Hepatocyte (in vitro differentiated cells): ENCODE measurements at regions not wholly inside any gene's neighbourhood (a gene's known extent, or its start where the extent isn't known, plus 50 kb on each side); places are given as distances from the start of the nearest gene placed in this dataset.

Source experiments
- DNase-seq: peaks from one replicate; pipeline ENCODE4 v3.0.0-alpha.2; 2016; ENCODE audit warnings: low spot score
- H2AFZ ChIP-seq: fragments of 200-600 bp; sonication (generic); 2 replicates; pipeline ENCODE4 v1.6.0; 2016; ENCODE audit warnings: antibody characterized with exemption, mild to moderate bottlenecking
- H3K27ac ChIP-seq: fragments of 200-600 bp; sonication (generic); 2 replicates; pipeline ENCODE4 v1.5.1; 2016; ENCODE audit warnings: mild to moderate bottlenecking
- H3K27me3 ChIP-seq: fragments of 200-600 bp; sonication (generic); 2 replicates; pipeline ENCODE4 v1.6.1; 2016
- H3K36me3 ChIP-seq: fragments of 200-600 bp; sonication (generic); replicated peaks from 2 replicates; pipeline ENCODE4 v1.5.1; 2016; ENCODE audit warnings: low read depth; ENCODE audit not compliant: insufficient read depth
- H3K4me1 ChIP-seq: fragments of 200-600 bp; sonication (generic); 2 replicates; pipeline ENCODE4 v1.5.1; 2016; ENCODE audit warnings: mild to moderate bottlenecking, moderate library complexity; ENCODE audit not compliant: insufficient read depth
- H3K4me2 ChIP-seq: fragments of 200-600 bp; sonication (generic); 2 replicates; pipeline ENCODE4 v1.6.0; 2016
- H3K4me3 ChIP-seq: fragments of 200-600 bp; sonication (generic); 2 replicates; pipeline ENCODE4 v1.5.1; 2016; ENCODE audit warnings: mild to moderate bottlenecking
- H3K79me2 ChIP-seq: fragments of 200-600 bp; sonication (generic); 2 replicates; pipeline ENCODE4 v1.6.0; 2017; ENCODE audit warnings: mild to moderate bottlenecking
- H3K9me2 ChIP-seq: fragments of 200-600 bp; sonication (generic); replicated peaks from 2 replicates; pipeline ENCODE4 v1.6.0; 2017; ENCODE audit warnings: mild to moderate bottlenecking; ENCODE audit not compliant: insufficient read depth
- H3K9me3 ChIP-seq: fragments of 200-600 bp; sonication (generic); 2 replicates; pipeline ENCODE4 v1.5.1; 2016; ENCODE audit warnings: low read depth, mild to moderate bottlenecking
- H4K20me1 ChIP-seq: fragments of 200-600 bp; sonication (generic); 2 replicates; pipeline ENCODE4 v1.6.0; 2016; ENCODE audit warnings: mild to moderate bottlenecking; ENCODE audit not compliant: insufficient read depth, poor library complexity, severe bottlenecking
- CTCF ChIP-seq: fragments of 200-600 bp; sonication (generic); IDR thresholded peaks from 2 replicates; pipeline ENCODE4 v1.5.1; 2016; ENCODE audit warnings: antibody characterized with exemption, mild to moderate bottlenecking; ENCODE audit not compliant: poor library complexity
- EZH2 ChIP-seq: fragments of 200-600 bp; sonication (generic); IDR thresholded peaks from 2 replicates; pipeline ENCODE4 v1.6.1; 2016; ENCODE audit warnings: antibody characterized with exemption, mild to moderate bottlenecking, borderline replicate concordance
- EZH2phosphoT487 ChIP-seq: fragments of 200-600 bp; sonication (generic); IDR thresholded peaks from one replicate; pipeline ENCODE4 v1.6.1; 2018; ENCODE audit warnings: antibody characterized with exemption, mild to moderate bottlenecking, low read depth, moderate library complexity; ENCODE audit not compliant: unreplicated experiment, severe bottlenecking
- WGBS: methylation state at CpG from one replicate; pipeline ENCODE4 v1.1.6; 2016; ENCODE audit warnings: low lambda C conversion rate; ENCODE audit errors: missing lambda C conversion rate; 5-methylcytosine and 5-hydroxymethylcytosine counted together

GRCh38 chr6:134456226-134456625 is 138.3 kb upstream of the SGK1 start:
- WGBS = 80% methylated on average over 2 of the region's 2 CpGs
- no peaks in the 10 kb centered on the region for H3K4me1 ChIP-seq
- no peak overlapping the region for H3K27ac ChIP-seq
- H3K9me2 ChIP-seq = no peaks in the 10 kb centered on the region
- no peak overlapping the region for H2AFZ ChIP-seq
- no peak for TF ChIP-seq CTCF
- TF ChIP-seq EZH2 = no peak
- TF ChIP-seq EZH2phosphoT487 = no peak
- H3K79me2 ChIP-seq = no peaks in the 10 kb centered on the region
- no peaks in the 10 kb centered on the region for H3K36me3 ChIP-seq
- no peak overlapping the region for H3K4me3 ChIP-seq
- H3K27me3 ChIP-seq = no peaks in the 10 kb centered on the region
- no peaks in the 10 kb centered on the region for H3K9me3 ChIP-seq
- no peak for DNase-seq
- H3K4me2 ChIP-seq = no peak overlapping the region
- no peaks in the 10 kb centered on the region for H4K20me1 ChIP-seq

DNA sequence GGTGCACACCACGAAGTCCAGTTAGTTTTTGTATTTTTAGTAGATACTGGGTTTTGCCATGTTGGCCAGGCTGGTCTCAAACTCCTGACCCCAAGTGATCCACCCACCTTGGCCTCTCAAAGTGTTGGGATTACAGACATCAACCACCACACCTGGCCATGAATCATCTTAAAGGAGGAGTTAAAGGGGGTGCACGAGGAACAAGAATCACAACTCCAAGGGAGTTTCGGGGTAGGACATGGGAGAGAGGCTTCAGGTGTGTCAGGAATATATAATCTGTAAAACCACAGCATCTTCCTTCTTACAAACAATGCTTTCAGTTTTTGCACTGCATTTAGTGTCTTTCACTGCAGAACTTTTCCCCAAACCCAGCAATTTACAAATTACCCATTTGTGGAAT is 137.4 kb upstream of the SGK1 start:
- Histone ChIP-seq H3K9me3 (no peaks in the 10 kb centered on the region), H3K27ac (no peak overlapping the region), H3K79me2 (no peaks in the 10 kb centered on the region), H4K20me1 (no peaks in the 10 kb centered on the region), H3K36me3 (no peaks in the 10 kb centered on the region), H3K27me3 (no peaks in the 10 kb centered on the region), H3K9me2 (no peaks in the 10 kb centered on the region), H3K4me2 (no peak overlapping the region), H3K4me1 (no peaks in the 10 kb centered on the region), H2AFZ (no peak overlapping the region), H3K4me3 (no peak overlapping the region)
- WGBS = 93% methylated on average over 3 of the region's 3 CpGs
- TF ChIP-seq CTCF = no peak
- TF ChIP-seq EZH2phosphoT487 = no peak
- no peak for TF ChIP-seq EZH2
- DNase-seq = no peak

- TF ChIP-seq EZH2phosphoT487 = no peak
- TF ChIP-seq EZH2 = no peak
- TF ChIP-seq CTCF = no peak
- no peak overlapping the region for H2AFZ ChIP-seq
- H3K27ac ChIP-seq = no peak overlapping the region
- no peaks in the 10 kb centered on the region for H3K36me3 ChIP-seq
- H3K9me3 ChIP-seq = no peaks in the 10 kb centered on the region
- no peaks in the 10 kb centered on the region for H3K27me3 ChIP-seq
- H3K4me2 ChIP-seq = no peak overlapping the region
- DNase-seq = no peak
- no peaks in the 10 kb centered on the region for H3K4me1 ChIP-seq
- no peak overlapping the region for H3K4me3 ChIP-seq
- no peaks in the 10 kb centered on the region for H3K79me2 ChIP-seq
- H3K9me2 ChIP-seq = no peaks in the 10 kb centered on the region
- WGBS = 47% methylated on average over 2 of the region's 2 CpGs
- H4K20me1 ChIP-seq = no peaks in the 10 kb centered on the region
Observed at GRCh38 chr6:134454794-134455193, 136.9 kb upstream of the SGK1 start.
